ENCODE measurements at regions not wholly inside any gene's neighbourhood (a gene's known extent, or its start where the extent isn't known, plus 50 kb on each side); places are given as distances from the start of the nearest gene placed in this dataset.

GRCh38 chr18:22103647-22104031, 65.8 kb upstream of the GATA6 start:
- Histone ChIP-seq H3K9me3 (replicated peaks; ENCODE audit: control insufficient read depth, insufficient read depth, low read length) (no peaks in the 10 kb centered on the region), H3K27me3 (replicated peaks in 1 of 2; ENCODE audit: control insufficient read depth in 2 of 2, insufficient read depth in 2 of 2, low read length in 1 of 2) (no peaks in the 10 kb centered on the region), H3K4me2 (ENCODE audit: control insufficient read depth, insufficient read depth) (no peak overlapping the region), H3K27ac (ENCODE audit: control insufficient read depth, insufficient read depth) (no peak overlapping the region), H3K4me3 (no peak overlapping the region), H3K79me2 (ENCODE audit: control insufficient read depth, insufficient read depth, low read length) (no peaks in the 10 kb centered on the region), H4K20me1 (ENCODE audit: control insufficient read depth, insufficient read depth) (no peaks in the 10 kb centered on the region), H2AFZ (ENCODE audit: control insufficient read depth, low read depth, low read length) (no peak overlapping the region), H3K4me1 (ENCODE audit: control insufficient read depth, insufficient read depth, low read length) (no peaks in the 10 kb centered on the region), H3K9ac (ENCODE audit: control insufficient read depth, insufficient read depth, low read length) (no peak overlapping the region), H3K36me3 (ENCODE audit: control insufficient read depth in 2 of 2, insufficient read depth in 2 of 2, low read length in 1 of 2) (no peaks in the 10 kb centered on the region)
- ChIA-PET RAD21 (ENCODE audit: unreplicated experiment) (no interaction called here), SMC1A (ENCODE audit: uncharacterized antibody, unreplicated experiment) (no interaction called here), POLR2A (no interaction called here), CTCF (no interaction called here)
- in situ Hi-C loops (cut with MboI) = no loop called here
- FAIRE-seq = no peak
- DNase-seq (ENCODE audit: low read depth, low spot score) = no peak
- TF ChIP-seq MXI1 (IDR thresholded peaks at IDR 0.05; ENCODE audit: low read depth, low read length) (no peak), CHD1 (IDR thresholded peaks at IDR 0.05; ENCODE audit: low read depth, low read length) (no peak), RUNX3 (IDR thresholded peaks at IDR 0.05; ENCODE audit: low read length) (no peak), MAX (IDR thresholded peaks at IDR 0.05; ENCODE audit: low read depth, low read length) (no peak), TBL1XR1 (IDR thresholded peaks at IDR 0.05; ENCODE audit: low read depth, low read length) (no peak), NR2C1 (IDR thresholded peaks at IDR 0.05) (no peak), TARDBP (IDR thresholded peaks at IDR 0.05; ENCODE audit: borderline replicate concordance) (no peak)
- TF ChIP-seq, protein P1, sequence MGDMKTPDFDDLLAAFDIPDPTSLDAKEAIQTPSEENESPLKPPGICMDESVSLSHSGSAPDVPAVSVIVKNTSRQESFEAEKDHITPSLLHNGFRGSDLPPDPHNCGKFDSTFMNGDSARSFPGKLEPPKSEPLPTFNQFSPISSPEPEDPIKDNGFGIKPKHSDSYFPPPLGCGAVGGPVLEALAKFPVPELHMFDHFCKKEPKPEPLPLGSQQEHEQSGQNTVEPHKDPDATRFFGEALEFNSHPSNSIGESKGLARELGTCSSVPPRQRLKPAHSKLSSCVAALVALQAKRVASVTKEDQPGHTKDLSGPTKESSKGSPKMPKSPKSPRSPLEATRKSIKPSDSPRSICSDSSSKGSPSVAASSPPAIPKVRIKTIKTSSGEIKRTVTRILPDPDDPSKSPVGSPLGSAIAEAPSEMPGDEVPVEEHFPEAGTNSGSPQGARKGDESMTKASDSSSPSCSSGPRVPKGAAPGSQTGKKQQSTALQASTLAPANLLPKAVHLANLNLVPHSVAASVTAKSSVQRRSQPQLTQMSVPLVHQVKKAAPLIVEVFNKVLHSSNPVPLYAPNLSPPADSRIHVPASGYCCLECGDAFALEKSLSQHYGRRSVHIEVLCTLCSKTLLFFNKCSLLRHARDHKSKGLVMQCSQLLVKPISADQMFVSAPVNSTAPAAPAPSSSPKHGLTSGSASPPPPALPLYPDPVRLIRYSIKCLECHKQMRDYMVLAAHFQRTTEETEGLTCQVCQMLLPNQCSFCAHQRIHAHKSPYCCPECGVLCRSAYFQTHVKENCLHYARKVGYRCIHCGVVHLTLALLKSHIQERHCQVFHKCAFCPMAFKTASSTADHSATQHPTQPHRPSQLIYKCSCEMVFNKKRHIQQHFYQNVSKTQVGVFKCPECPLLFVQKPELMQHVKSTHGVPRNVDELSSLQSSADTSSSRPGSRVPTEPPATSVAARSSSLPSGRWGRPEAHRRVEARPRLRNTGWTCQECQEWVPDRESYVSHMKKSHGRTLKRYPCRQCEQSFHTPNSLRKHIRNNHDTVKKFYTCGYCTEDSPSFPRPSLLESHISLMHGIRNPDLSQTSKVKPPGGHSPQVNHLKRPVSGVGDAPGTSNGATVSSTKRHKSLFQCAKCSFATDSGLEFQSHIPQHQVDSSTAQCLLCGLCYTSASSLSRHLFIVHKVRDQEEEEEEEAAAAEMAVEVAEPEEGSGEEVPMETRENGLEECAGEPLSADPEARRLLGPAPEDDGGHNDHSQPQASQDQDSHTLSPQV (IDR thresholded peaks at IDR 0.05) = no peak
- TF ChIP-seq, protein P2, sequence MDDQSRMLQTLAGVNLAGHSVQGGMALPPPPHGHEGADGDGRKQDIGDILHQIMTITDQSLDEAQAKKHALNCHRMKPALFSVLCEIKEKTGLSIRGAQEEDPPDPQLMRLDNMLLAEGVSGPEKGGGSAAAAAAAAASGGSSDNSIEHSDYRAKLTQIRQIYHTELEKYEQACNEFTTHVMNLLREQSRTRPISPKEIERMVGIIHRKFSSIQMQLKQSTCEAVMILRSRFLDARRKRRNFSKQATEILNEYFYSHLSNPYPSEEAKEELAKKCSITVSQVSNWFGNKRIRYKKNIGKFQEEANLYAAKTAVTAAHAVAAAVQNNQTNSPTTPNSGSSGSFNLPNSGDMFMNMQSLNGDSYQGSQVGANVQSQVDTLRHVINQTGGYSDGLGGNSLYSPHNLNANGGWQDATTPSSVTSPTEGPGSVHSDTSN (IDR thresholded peaks at IDR 0.05; ENCODE audit: insufficient replicate concordance, low read depth, low read length) = no peak
- intact Hi-C loops (cut with micrococcal nuclease; ENCODE audit: unreplicated experiment) = no loop called here
- 36% methylated on average over 6 of the region's 6 CpGs for WGBS (ENCODE audit: insufficient coverage, insufficient replicate concordance, low lambda C conversion rate, missing lambda C conversion rate)
- BruUV-seq (replicated peaks) = no TSS peak
- no peak for ATAC-seq
